ENCODE measurements at regions not wholly inside any gene's neighbourhood (a gene's known extent, or its start where the extent isn't known, plus 50 kb on each side); places are given as distances from the start of the nearest gene placed in this dataset.

DNA sequence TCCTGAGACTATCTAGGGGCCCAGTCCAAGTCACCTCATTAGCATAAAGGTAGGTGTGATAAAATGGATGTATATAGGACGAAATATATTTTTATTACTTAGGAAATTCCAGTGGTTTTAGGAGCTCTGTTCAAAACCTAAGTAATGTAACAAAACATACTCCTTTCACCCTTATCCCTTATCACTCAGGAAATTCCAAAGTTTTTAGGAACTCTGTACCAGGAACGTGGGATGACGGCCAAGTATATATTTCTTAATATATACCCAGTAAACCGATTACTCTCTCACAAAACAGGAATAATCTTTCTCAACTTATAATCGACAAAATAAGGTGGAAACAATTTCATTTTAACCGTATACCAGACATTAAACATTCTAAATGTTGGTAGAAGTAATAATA, 195.7 kb downstream of the ZPLD1 start:
- Histone ChIP-seq H2BK12ac (ENCODE audit: insufficient read length, low read depth, low read length) (no peak overlapping the region), H2BK20ac (ENCODE audit: low read depth, low read length, poor library complexity, severe bottlenecking) (no peak overlapping the region), H3K18ac (ENCODE audit: insufficient read length, low read depth, low read length) (no peak overlapping the region), H2AK5ac (ENCODE audit: insufficient read length, low read length) (no peak overlapping the region), H3K27ac (ENCODE audit: insufficient read length, low read depth, low read length) (no peak overlapping the region), H3K27me3 (ENCODE audit: insufficient read depth, low read length) (no peaks in the 10 kb centered on the region), H4K8ac (replicated peaks; ENCODE audit: insufficient read length, low read depth, low read length) (no peak overlapping the region), H3K4me1 (ENCODE audit: insufficient read depth, low read length) (no peaks in the 10 kb centered on the region), H3K9me3 (ENCODE audit: control insufficient read depth, low read depth, low read length) (no peaks in the 10 kb centered on the region), H4K20me1 (ENCODE audit: control insufficient read depth, insufficient read depth, insufficient read length) (no peaks in the 10 kb centered on the region), H3K23me2 (ENCODE audit: insufficient read length, low read depth, low read length, poor library complexity, severe bottlenecking) (no peaks in the 10 kb centered on the region), H3T11ph (ENCODE audit: low read length) (no peak overlapping the region), H3K79me2 (ENCODE audit: insufficient read depth, low read length) (no peaks in the 10 kb centered on the region), H4K91ac (ENCODE audit: insufficient read length, low read depth, low read length) (no peak overlapping the region), H2AFZ (ENCODE audit: low read length) (no peak overlapping the region), H3K4me2 (ENCODE audit: insufficient read depth, insufficient read length, low read length) (no peak overlapping the region), H3K79me1 (ENCODE audit: insufficient read depth, low read depth, low read length, poor library complexity, severe bottlenecking) (no peaks in the 10 kb centered on the region), H3K56ac (ENCODE audit: insufficient read length, low read depth, low read length) (no peak overlapping the region), H3K4ac (ENCODE audit: low read depth, low read length) (no peak overlapping the region), H3K23ac (ENCODE audit: insufficient read length, low read depth, low read length) (no peak overlapping the region), H2BK120ac (ENCODE audit: low read depth, low read length, poor library complexity, severe bottlenecking) (no peak overlapping the region), H4K5ac (ENCODE audit: insufficient read length, low read depth, low read length) (no peak overlapping the region), H2BK5ac (ENCODE audit: insufficient read length, low read length) (no peak overlapping the region), H3K9ac (ENCODE audit: extremely low read depth, insufficient read length, low read length) (no peak overlapping the region), H2BK15ac (ENCODE audit: low read depth, low read length) (no peak overlapping the region), H3K14ac (ENCODE audit: insufficient read depth, low read length) (no peak overlapping the region)
- no peaks in the 10 kb centered on the region for H3K4me1 Mint-ChIP-seq
- no peak overlapping the region for H3K4me3 Mint-ChIP-seq
- peaks cover 12 to 14% of the 10 kb centered on the region in 2 experiments; a peak in 3 of 5 replicates for H3K9me3 Mint-ChIP-seq
- no CpG with 5 or more reads among the region's 6 CpGs for WGBS (ENCODE audit: extremely low coverage, insufficient read length, low lambda C conversion rate)
- no peaks in the 10 kb centered on the region for H3K27me3 Mint-ChIP-seq (ENCODE audit: low read depth)
- peaks cover 0 to 12% (median 8%) of the 10 kb centered on the region in 3 experiments; a peak in 3 of 7 replicates for H3K36me3 Mint-ChIP-seq (ENCODE audit: insufficient read depth in 1 of 3, low read depth in 3 of 3)
- TF ChIP-seq, protein P1, sequence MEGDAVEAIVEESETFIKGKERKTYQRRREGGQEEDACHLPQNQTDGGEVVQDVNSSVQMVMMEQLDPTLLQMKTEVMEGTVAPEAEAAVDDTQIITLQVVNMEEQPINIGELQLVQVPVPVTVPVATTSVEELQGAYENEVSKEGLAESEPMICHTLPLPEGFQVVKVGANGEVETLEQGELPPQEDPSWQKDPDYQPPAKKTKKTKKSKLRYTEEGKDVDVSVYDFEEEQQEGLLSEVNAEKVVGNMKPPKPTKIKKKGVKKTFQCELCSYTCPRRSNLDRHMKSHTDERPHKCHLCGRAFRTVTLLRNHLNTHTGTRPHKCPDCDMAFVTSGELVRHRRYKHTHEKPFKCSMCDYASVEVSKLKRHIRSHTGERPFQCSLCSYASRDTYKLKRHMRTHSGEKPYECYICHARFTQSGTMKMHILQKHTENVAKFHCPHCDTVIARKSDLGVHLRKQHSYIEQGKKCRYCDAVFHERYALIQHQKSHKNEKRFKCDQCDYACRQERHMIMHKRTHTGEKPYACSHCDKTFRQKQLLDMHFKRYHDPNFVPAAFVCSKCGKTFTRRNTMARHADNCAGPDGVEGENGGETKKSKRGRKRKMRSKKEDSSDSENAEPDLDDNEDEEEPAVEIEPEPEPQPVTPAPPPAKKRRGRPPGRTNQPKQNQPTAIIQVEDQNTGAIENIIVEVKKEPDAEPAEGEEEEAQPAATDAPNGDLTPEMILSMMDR (conservative IDR thresholded peaks at IDR 0.05) = no peak
- DNase-seq = no peak
- H3K27ac Mint-ChIP-seq = no peak overlapping the region
